ENCODE measurements at regions not wholly inside any gene's neighbourhood (a gene's known extent, or its start where the extent isn't known, plus 50 kb on each side); places are given as distances from the start of the nearest gene placed in this dataset.

- TF ChIP-seq CTCF (IDR thresholded peaks at IDR 0.05) = no peak
- peak overlapping the region; percentile 62 for H3K4me3 Mint-ChIP-seq
These were observed 57.5 kb upstream of the TMCO5A start for GRCh38 chr15:37876900-37877299.

GRCh38 chr15:37877851-37878741, 56.3 kb upstream of the TMCO5A start:
- peak overlapping the region; percentile 57 for H3K27ac Mint-ChIP-seq
- peak overlapping the region; percentile 62 for H3K4me3 Mint-ChIP-seq
- peak; percentile 85 for DNase-seq

More at GRCh38 chr15:37876900-37877299, 57.5 kb upstream of the TMCO5A start:
- peaks cover 75% of the 10 kb centered on the region for H3K4me1 Mint-ChIP-seq (ENCODE audit: low read depth)
- H3K9me3 Mint-ChIP-seq = no peaks in the 10 kb centered on the region
- no peaks in the 10 kb centered on the region for H3K36me3 Mint-ChIP-seq (ENCODE audit: low read depth)
- peak overlapping the region; percentile 57 for H3K27ac Mint-ChIP-seq
- no peak for DNase-seq
- no peaks in the 10 kb centered on the region for H3K27me3 Mint-ChIP-seq (ENCODE audit: insufficient read depth)

GRCh38 chr15:37880009-37880834, 54.2 kb upstream of the TMCO5A start:
- peak; percentile 53 for DNase-seq
- H3K36me3 Mint-ChIP-seq (ENCODE audit: low read depth) = no peaks in the 10 kb centered on the region
- H3K27me3 Mint-ChIP-seq (ENCODE audit: insufficient read depth) = no peaks in the 10 kb centered on the region
- TF ChIP-seq CTCF (IDR thresholded peaks at IDR 0.05) = peak; percentile 94
- H3K4me3 Mint-ChIP-seq = peak overlapping the region; percentile 31; the same call in 1 of the 2 replicates
- H3K9me3 Mint-ChIP-seq = no peaks in the 10 kb centered on the region
- H3K4me1 Mint-ChIP-seq (ENCODE audit: low read depth) = peaks cover 64% of the 10 kb centered on the region
- H3K27ac Mint-ChIP-seq = peak overlapping the region; percentile 47

More at GRCh38 chr15:37877851-37878741, 56.3 kb upstream of the TMCO5A start:
- Mint-ChIP-seq H3K4me1 (ENCODE audit: low read depth) (peaks cover 67% of the 10 kb centered on the region), H3K27me3 (ENCODE audit: insufficient read depth) (no peaks in the 10 kb centered on the region), H3K9me3 (no peaks in the 10 kb centered on the region), H3K36me3 (ENCODE audit: low read depth) (no peaks in the 10 kb centered on the region)
- TF ChIP-seq CTCF (IDR thresholded peaks at IDR 0.05) = no peak

GRCh38 chr15:37880835-37881153, 53.6 kb upstream of the TMCO5A start:
- peak; percentile 60 for TF ChIP-seq CTCF (IDR thresholded peaks at IDR 0.05)

GRCh38 chr15:37881237-37882013, 53.0 kb upstream of the TMCO5A start:
- Mint-ChIP-seq H3K27me3 (ENCODE audit: insufficient read depth) (no peaks in the 10 kb centered on the region), H3K27ac (no peak overlapping the region), H3K4me3 (no peak overlapping the region), H3K9me3 (no peaks in the 10 kb centered on the region), H3K4me1 (ENCODE audit: low read depth) (peaks cover 60% of the 10 kb centered on the region), H3K36me3 (ENCODE audit: low read depth) (no peaks in the 10 kb centered on the region)
- no peak for TF ChIP-seq CTCF (IDR thresholded peaks at IDR 0.05)
- DNase-seq = no peak

More at GRCh38 chr15:37880835-37881153, 53.6 kb upstream of the TMCO5A start:
- Mint-ChIP-seq H3K27me3 (ENCODE audit: insufficient read depth) (no peaks in the 10 kb centered on the region), H3K27ac (no peak overlapping the region), H3K4me1 (ENCODE audit: low read depth) (peaks cover 64% of the 10 kb centered on the region), H3K4me3 (no peak overlapping the region), H3K36me3 (ENCODE audit: low read depth) (no peaks in the 10 kb centered on the region), H3K9me3 (no peaks in the 10 kb centered on the region)
- no peak for DNase-seq

All from HFFc6 (cell line).